Keratinocyte (primary cell): ENCODE measurements at regions not wholly inside any gene's neighbourhood (a gene's known extent, or its start where the extent isn't known, plus 50 kb on each side); places are given as distances from the start of the nearest gene placed in this dataset.

Source experiments
- DNase-seq: peaks from one replicate; pipeline ENCODE4 v3.0.0-alpha.2; 2011; ENCODE audit warnings: low read depth, missing footprints, low spot score
- FAIRE-seq: peaks from 2 replicates; lab custom pipeline; 2011; peaks lifted over from hg19 to GRCh38; lab: Jason Lieb, UNC
- H2AFZ ChIP-seq: 2 replicates; pipeline ENCODE4 v1.6.0; 2012; ENCODE audit warnings: low read length, control low read depth, inconsistent platforms; ENCODE audit not compliant: control insufficient read depth
- H3K27ac ChIP-seq: 2 replicates; pipeline ENCODE4 v1.5.1; 2011; ENCODE audit warnings: low read length; ENCODE audit not compliant: control insufficient read depth, insufficient read depth
- H3K27me3 ChIP-seq: 3 replicates; pipeline ENCODE4 v1.6.0; 2011; ENCODE audit warnings: low read length; ENCODE audit not compliant: control insufficient read depth, insufficient read depth; ENCODE audit errors: extremely low read depth
- H3K36me3 ChIP-seq, 2 experiments: 2 replicates in 1 of 2; 3 replicates in 1 of 2; pipeline ENCODE4 v1.5.1; 2011; ENCODE audit warnings: low read length in 2 of 2, mild to moderate bottlenecking in 1 of 2; ENCODE audit not compliant: control insufficient read depth in 2 of 2, insufficient read depth in 2 of 2; ENCODE audit errors: extremely low read depth in 1 of 2
- H3K4me1 ChIP-seq: 3 replicates; pipeline ENCODE4 v1.5.1; 2011; ENCODE audit warnings: low read length; ENCODE audit not compliant: control insufficient read depth, insufficient read depth; ENCODE audit errors: extremely low read depth
- H3K4me2 ChIP-seq: 3 replicates; pipeline ENCODE4 v1.6.0; 2011; ENCODE audit warnings: low read depth, low read length; ENCODE audit not compliant: control insufficient read depth, insufficient read depth; ENCODE audit errors: extremely low read depth
- H3K4me3 ChIP-seq, 3 experiments: fragments of 200-600 bp in 1 of 3; sonication (generic) in 1 of 3; 2 replicates in 2 of 3; 3 replicates in 1 of 3; pipeline ENCODE4 v1.5.1; 2011 to 2016; ENCODE audit warnings: low read length in 3 of 3, mild to moderate bottlenecking in 3 of 3, control low read depth in 2 of 3, inconsistent platforms in 1 of 3, low read depth in 1 of 3, mixed read lengths in 1 of 3, mixed run types in 1 of 3, moderate library complexity in 1 of 3; ENCODE audit not compliant: control insufficient read depth in 2 of 3, insufficient read depth in 2 of 3; ENCODE audit errors: extremely low read depth in 1 of 3
- H3K79me2 ChIP-seq: 2 replicates; pipeline ENCODE4 v1.6.0; 2012; ENCODE audit warnings: low read length; ENCODE audit not compliant: control insufficient read depth, insufficient read depth
- H3K9ac ChIP-seq: 3 replicates; pipeline ENCODE4 v1.6.0; 2011; ENCODE audit warnings: low read length; ENCODE audit not compliant: control insufficient read depth, insufficient read depth; ENCODE audit errors: extremely low read depth
- H3K9me1 ChIP-seq: 3 replicates; pipeline ENCODE4 v1.6.0; 2011; ENCODE audit warnings: low read length; ENCODE audit not compliant: control insufficient read depth, insufficient read depth; ENCODE audit errors: extremely low read depth
- H3K9me3 ChIP-seq: 2 replicates; pipeline ENCODE4 v1.5.1; 2012; ENCODE audit warnings: low read depth, low read length; ENCODE audit not compliant: control insufficient read depth
- H4K20me1 ChIP-seq: 3 replicates; pipeline ENCODE4 v1.6.0; 2011; ENCODE audit warnings: low read length; ENCODE audit not compliant: control insufficient read depth, insufficient read depth; ENCODE audit errors: extremely low read depth
- EZH2 ChIP-seq: IDR thresholded peaks from one replicate; pipeline ENCODE4 v1.6.1; 2012; ENCODE audit warnings: inconsistent platforms, mild to moderate bottlenecking, low read length, moderate library complexity
- dilution Hi-C: fragments of 300-500 bp; cut with MboI; formaldehyde crosslinking; loops from one replicate; pipeline ENCODE4 v1.7.0; 2020; ENCODE audit warnings: low sequenced_read_pairs; ENCODE audit not compliant: extremely low pct_ligation_motif_present
- TF ChIP-seq, protein P1 (sequence below), 3 experiments: IDR thresholded peaks in 1 of 3; conservative IDR thresholded peaks in 1 of 3; optimal IDR thresholded peaks in 1 of 3; 2 replicates in 2 of 3; 3 replicates in 1 of 3; pipeline versions ENCODE3 to v1.5.1; 2011; ENCODE audit warnings: low read length in 3 of 3, mild to moderate bottlenecking in 3 of 3, moderate library complexity in 2 of 3, control low read depth in 1 of 3, inconsistent platforms in 1 of 3; ENCODE audit not compliant: insufficient read depth in 2 of 3; ENCODE audit errors: extremely low read depth in 1 of 3

DNA sequence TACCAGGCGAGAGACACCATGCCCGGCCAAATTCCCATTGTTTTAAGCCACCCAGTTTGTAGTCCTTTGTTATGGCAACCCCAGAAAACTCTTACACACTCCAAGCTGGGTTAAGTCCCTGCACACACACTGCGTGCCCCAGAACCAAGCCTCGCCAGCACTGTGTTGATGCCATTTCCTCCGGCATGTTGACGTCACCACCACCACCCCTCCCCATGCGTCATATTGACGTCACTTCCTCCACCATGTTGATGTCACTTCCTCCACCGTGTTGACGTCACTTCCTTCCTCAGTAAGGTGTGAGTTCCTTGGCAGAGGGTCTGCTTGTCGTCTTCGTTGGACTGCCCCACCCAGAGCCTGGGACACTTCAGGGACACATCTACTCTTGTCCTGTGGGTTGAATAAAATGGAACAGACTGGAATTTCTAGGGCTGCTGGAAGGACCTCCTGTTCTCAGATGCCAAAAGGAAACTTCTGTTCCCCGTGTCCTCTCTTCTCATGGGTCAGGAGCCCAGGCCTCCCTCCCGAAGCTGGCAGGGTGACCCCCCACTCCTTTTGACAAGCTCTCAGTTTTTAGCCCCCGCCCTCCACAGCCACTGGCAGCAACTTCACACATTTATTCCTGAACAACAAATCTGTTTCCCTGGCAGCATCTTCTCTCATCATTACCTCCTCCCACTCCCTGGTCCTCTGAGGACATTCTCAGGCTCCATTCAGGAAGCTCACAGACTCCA lies 643.3 kb downstream of the NPHP4 start:
- no peaks in the 10 kb centered on the region for H4K20me1 ChIP-seq
- dilution Hi-C loops: no loop called here
- TF ChIP-seq EZH2: no peak
- TF ChIP-seq, protein P1, sequence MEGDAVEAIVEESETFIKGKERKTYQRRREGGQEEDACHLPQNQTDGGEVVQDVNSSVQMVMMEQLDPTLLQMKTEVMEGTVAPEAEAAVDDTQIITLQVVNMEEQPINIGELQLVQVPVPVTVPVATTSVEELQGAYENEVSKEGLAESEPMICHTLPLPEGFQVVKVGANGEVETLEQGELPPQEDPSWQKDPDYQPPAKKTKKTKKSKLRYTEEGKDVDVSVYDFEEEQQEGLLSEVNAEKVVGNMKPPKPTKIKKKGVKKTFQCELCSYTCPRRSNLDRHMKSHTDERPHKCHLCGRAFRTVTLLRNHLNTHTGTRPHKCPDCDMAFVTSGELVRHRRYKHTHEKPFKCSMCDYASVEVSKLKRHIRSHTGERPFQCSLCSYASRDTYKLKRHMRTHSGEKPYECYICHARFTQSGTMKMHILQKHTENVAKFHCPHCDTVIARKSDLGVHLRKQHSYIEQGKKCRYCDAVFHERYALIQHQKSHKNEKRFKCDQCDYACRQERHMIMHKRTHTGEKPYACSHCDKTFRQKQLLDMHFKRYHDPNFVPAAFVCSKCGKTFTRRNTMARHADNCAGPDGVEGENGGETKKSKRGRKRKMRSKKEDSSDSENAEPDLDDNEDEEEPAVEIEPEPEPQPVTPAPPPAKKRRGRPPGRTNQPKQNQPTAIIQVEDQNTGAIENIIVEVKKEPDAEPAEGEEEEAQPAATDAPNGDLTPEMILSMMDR (optimal IDR thresholded peaks at IDR 0.05 in 1 of 3, IDR thresholded peaks at IDR 0.05 in 1 of 3, conservative IDR thresholded peaks at IDR 0.05 in 1 of 3; ENCODE audit: extremely low read depth in 1 of 3, insufficient read depth in 2 of 3, low read length in 3 of 3): no peak
- H3K36me3 ChIP-seq: no peaks in the 10 kb centered on the region
- H2AFZ ChIP-seq: no peak overlapping the region
- no peaks in the 10 kb centered on the region for H3K9me3 ChIP-seq
- no peak overlapping the region for H3K27ac ChIP-seq
- H3K9me1 ChIP-seq: no peaks in the 10 kb centered on the region
- no peaks in the 10 kb centered on the region for H3K4me1 ChIP-seq
- H3K79me2 ChIP-seq: no peaks in the 10 kb centered on the region
- H3K4me2 ChIP-seq: no peak overlapping the region
- H3K9ac ChIP-seq: no peak overlapping the region
- H3K27me3 ChIP-seq: no peaks in the 10 kb centered on the region
- H3K4me3 ChIP-seq: no peak overlapping the region
- no peak for DNase-seq
- FAIRE-seq: no peak

DNA sequence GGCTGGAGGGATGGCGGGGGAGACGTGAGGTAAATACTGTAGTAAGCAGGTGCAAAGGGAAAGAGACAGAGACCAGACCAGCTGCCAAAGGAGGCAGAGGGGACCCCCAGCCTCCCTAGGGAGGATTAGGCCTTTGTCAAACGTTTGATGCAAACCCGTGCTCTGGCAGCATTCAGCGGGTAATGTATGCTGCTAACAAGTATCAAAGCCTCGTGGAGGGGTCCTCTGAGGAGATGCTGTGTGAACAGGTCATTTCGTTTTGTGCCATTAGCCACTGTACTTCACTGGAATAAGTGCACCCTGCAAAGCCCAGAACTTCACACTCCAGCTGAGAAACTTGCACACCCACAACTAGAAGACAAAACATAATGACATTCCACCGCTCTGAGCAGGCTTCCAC lies 644.5 kb downstream of the NPHP4 start:
- DNase-seq (no peak), FAIRE-seq (no peak)
- no peaks in the 10 kb centered on the region for H4K20me1 ChIP-seq
- H3K36me3 ChIP-seq: no peaks in the 10 kb centered on the region
- no peak overlapping the region for H3K9ac ChIP-seq
- H3K4me2 ChIP-seq: no peak overlapping the region
- H3K27ac ChIP-seq: no peak overlapping the region
- no peaks in the 10 kb centered on the region for H3K27me3 ChIP-seq
- dilution Hi-C loops: no loop called here
- TF ChIP-seq, protein P1 (optimal IDR thresholded peaks at IDR 0.05 in 1 of 3, IDR thresholded peaks at IDR 0.05 in 1 of 3, conservative IDR thresholded peaks at IDR 0.05 in 1 of 3; ENCODE audit: extremely low read depth in 1 of 3, insufficient read depth in 2 of 3, low read length in 3 of 3): no peak
- TF ChIP-seq EZH2: no peak
- H3K9me3 ChIP-seq: no peaks in the 10 kb centered on the region
- no peaks in the 10 kb centered on the region for H3K9me1 ChIP-seq
- H2AFZ ChIP-seq: no peak overlapping the region
- no peaks in the 10 kb centered on the region for H3K79me2 ChIP-seq
- H3K4me3 ChIP-seq: no peak overlapping the region
- H3K4me1 ChIP-seq: no peaks in the 10 kb centered on the region
